ENCODE measurements at regions not wholly inside any gene's neighbourhood (a gene's known extent, or its start where the extent isn't known, plus 50 kb on each side); places are given as distances from the start of the nearest gene placed in this dataset.

GRCh38 chr7:106744563-106745091, 83.7 kb upstream of the CCDC71L start:
- TF ChIP-seq CTCF (IDR thresholded peaks at IDR 0.05) (no peak), POLR2A (IDR thresholded peaks at IDR 0.05) (no peak)

All from upper lobe of left lung (tissue), 4 donors.